Amniotic epithelial cell (primary cell): ENCODE measurements at regions not wholly inside any gene's neighbourhood (a gene's known extent, or its start where the extent isn't known, plus 50 kb on each side); places are given as distances from the start of the nearest gene placed in this dataset.
"Not testable (repeated sequence)": the region's sequence is repeated elsewhere in the genome, so short reads cannot be mapped to it uniquely, and the experiment has no call there.

Experiments used
- DNase-seq: peaks from one replicate; pipeline ENCODE4 v3.0.0-alpha.2; 2010; ENCODE audit warnings: low read depth

- DNase-seq: no peak
Measured at GRCh38 chr5:15334551-15335266, 165.3 kb upstream of the FBXL7 start.

GRCh38 chr5:15333091-15333490 lies 166.9 kb upstream of the FBXL7 start:
- DNase-seq: no peak

- DNase-seq: no peak
Measured at GRCh38 chr5:15326932-15327331, 173.0 kb upstream of the FBXL7 start.

- no peak for DNase-seq
Measured at GRCh38 chr5:15326471-15326870, 173.5 kb upstream of the FBXL7 start.

- DNase-seq: no peak
Measured at GRCh38 chr5:15322421-15322820, 177.6 kb upstream of the FBXL7 start.

GRCh38 chr5:15321776-15322175 lies 178.2 kb upstream of the FBXL7 start:
- DNase-seq: no peak

GRCh38 chr5:15320871-15321270 lies 179.1 kb upstream of the FBXL7 start:
- DNase-seq: no peak

GRCh38 chr5:15304914-15305834 lies 194.8 kb upstream of the FBXL7 start:
- DNase-seq: no peak

- DNase-seq: peak; percentile 3
Measured at GRCh38 chr5:15304066-15304731, 195.8 kb upstream of the FBXL7 start.

- DNase-seq: no peak
Measured at GRCh38 chr5:15300141-15300540, 199.8 kb upstream of the FBXL7 start.

GRCh38 chr5:15290953-15291352 lies 209.0 kb upstream of the FBXL7 start:
- DNase-seq: no peak

GRCh38 chr5:15286650-15287049 lies 213.3 kb upstream of the FBXL7 start:
- DNase-seq: no peak

GRCh38 chr5:15285901-15286583 lies 213.9 kb upstream of the FBXL7 start:
- DNase-seq: peak; percentile 32

GRCh38 chr5:15284706-15285105 lies 215.3 kb upstream of the FBXL7 start:
- no peak for DNase-seq

GRCh38 chr5:15283076-15283475 lies 216.9 kb upstream of the FBXL7 start:
- no peak for DNase-seq

- DNase-seq: no peak
Measured at GRCh38 chr5:15282611-15283010, 217.4 kb upstream of the FBXL7 start.

- DNase-seq: not testable (repeated sequence)
Measured at GRCh38 chr5:15271596-15271995, 228.4 kb upstream of the FBXL7 start.

- DNase-seq: no peak
Measured at GRCh38 chr5:15267966-15268365, 232.0 kb upstream of the FBXL7 start.

- peak; percentile 44 for DNase-seq
Measured at GRCh38 chr5:15266841-15267240, 233.1 kb upstream of the FBXL7 start.

- DNase-seq: no peak
Measured at GRCh38 chr5:15266229-15266628, 233.8 kb upstream of the FBXL7 start.

GRCh38 chr5:15263942-15264341 lies 236.0 kb upstream of the FBXL7 start:
- no peak for DNase-seq

GRCh38 chr5:15263406-15263805 lies 236.6 kb upstream of the FBXL7 start:
- DNase-seq: no peak
